Loucy (cell line): ENCODE measurements at regions not wholly inside any gene's neighbourhood (a gene's known extent, or its start where the extent isn't known, plus 50 kb on each side); places are given as distances from the start of the nearest gene placed in this dataset.

ENCODE experiments used
- EZH2phosphoT487 ChIP-seq: fragments of 200-600 bp; IDR thresholded peaks from 2 replicates; pipeline ENCODE4 v1.6.1; 2018; ENCODE audit warnings: antibody characterized with exemption, mild to moderate bottlenecking, moderate library complexity, borderline replicate concordance
- TF ChIP-seq, protein P1 (sequence below): fragments of 200-600 bp; sonication (generic); conservative IDR thresholded peaks from 2 replicates; pipeline ENCODE4 v1.5.1; 2014; ENCODE audit warnings: mild to moderate bottlenecking, antibody characterized with exemption, low read length

DNA sequence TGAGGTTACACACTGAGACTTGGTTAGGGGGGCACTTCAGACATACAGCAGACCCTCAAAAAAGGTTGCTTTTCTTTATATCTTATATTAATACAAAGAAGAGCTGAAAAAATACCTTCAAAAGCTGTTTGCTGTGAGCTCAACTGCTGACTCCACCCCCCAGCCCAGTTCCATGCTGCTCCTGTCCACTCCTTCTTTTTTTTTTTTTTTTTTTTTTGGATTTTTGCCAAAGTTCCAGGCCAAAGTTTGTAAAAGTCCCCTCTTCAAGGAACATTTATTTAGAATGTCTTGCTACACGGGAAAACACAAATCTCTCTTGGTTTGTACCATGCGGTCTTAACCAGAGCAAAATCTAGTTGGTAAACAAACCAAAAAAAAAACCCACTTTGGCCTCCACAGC, 85.3 kb upstream of the AKAP12 start:
- TF ChIP-seq, protein P1, sequence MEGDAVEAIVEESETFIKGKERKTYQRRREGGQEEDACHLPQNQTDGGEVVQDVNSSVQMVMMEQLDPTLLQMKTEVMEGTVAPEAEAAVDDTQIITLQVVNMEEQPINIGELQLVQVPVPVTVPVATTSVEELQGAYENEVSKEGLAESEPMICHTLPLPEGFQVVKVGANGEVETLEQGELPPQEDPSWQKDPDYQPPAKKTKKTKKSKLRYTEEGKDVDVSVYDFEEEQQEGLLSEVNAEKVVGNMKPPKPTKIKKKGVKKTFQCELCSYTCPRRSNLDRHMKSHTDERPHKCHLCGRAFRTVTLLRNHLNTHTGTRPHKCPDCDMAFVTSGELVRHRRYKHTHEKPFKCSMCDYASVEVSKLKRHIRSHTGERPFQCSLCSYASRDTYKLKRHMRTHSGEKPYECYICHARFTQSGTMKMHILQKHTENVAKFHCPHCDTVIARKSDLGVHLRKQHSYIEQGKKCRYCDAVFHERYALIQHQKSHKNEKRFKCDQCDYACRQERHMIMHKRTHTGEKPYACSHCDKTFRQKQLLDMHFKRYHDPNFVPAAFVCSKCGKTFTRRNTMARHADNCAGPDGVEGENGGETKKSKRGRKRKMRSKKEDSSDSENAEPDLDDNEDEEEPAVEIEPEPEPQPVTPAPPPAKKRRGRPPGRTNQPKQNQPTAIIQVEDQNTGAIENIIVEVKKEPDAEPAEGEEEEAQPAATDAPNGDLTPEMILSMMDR, result no peak
- TF ChIP-seq EZH2phosphoT487, result no peak
